ENCODE measurements at regions not wholly inside any gene's neighbourhood (a gene's known extent, or its start where the extent isn't known, plus 50 kb on each side); places are given as distances from the start of the nearest gene placed in this dataset.
"Not testable (repeated sequence)": the region's sequence is repeated elsewhere in the genome, so short reads cannot be mapped to it uniquely, and the experiment has no call there.

GRCh38 chr7:125358551-125359167 lies 429.0 kb upstream of the POT1 start:
- Mint-ChIP-seq H3K36me3 (no peaks in the 10 kb centered on the region), H3K27me3 (no peaks in the 10 kb centered on the region), H3K9me3 (peaks cover 0 to 4% (median 0%) of the 10 kb centered on the region in 7 donors), H3K4me3 (no peak overlapping the region), H3K4me1 (no peaks in the 10 kb centered on the region), H3K27ac (no peak overlapping the region)
- ATAC-seq (ENCODE audit: low read depth in 2 of 2) (no peak), DNase-seq (no peak)

- DNase-seq (no peak), ATAC-seq (ENCODE audit: low read depth in 2 of 2) (no peak)
- H3K4me1 Mint-ChIP-seq: no peaks in the 10 kb centered on the region
- H3K27ac Mint-ChIP-seq: no peak overlapping the region
- peaks cover 0 to 4% (median 0%) of the 10 kb centered on the region in 7 donors for H3K9me3 Mint-ChIP-seq
- no peak overlapping the region for H3K4me3 Mint-ChIP-seq
- no peaks in the 10 kb centered on the region for H3K27me3 Mint-ChIP-seq
- H3K36me3 Mint-ChIP-seq: no peaks in the 10 kb centered on the region
These were observed 428.2 kb upstream of the POT1 start for GRCh38 chr7:125357676-125358455.

- ATAC-seq (ENCODE audit: low read depth in 2 of 2) (peak in 1 of 2 donors; percentile 75), DNase-seq (no peak)
- Mint-ChIP-seq H3K27ac (peak overlapping the region in 1 of 6 donors; percentile 8), H3K4me3 (no peak overlapping the region), H3K27me3 (no peaks in the 10 kb centered on the region), H3K9me3 (peaks cover 0 to 4% (median 0%) of the 10 kb centered on the region in 7 donors), H3K36me3 (no peaks in the 10 kb centered on the region), H3K4me1 (peaks cover 0 to 4% (median 0%) of the 10 kb centered on the region in 3 donors)
These were observed 426.3 kb upstream of the POT1 start for GRCh38 chr7:125355899-125356298.

DNA sequence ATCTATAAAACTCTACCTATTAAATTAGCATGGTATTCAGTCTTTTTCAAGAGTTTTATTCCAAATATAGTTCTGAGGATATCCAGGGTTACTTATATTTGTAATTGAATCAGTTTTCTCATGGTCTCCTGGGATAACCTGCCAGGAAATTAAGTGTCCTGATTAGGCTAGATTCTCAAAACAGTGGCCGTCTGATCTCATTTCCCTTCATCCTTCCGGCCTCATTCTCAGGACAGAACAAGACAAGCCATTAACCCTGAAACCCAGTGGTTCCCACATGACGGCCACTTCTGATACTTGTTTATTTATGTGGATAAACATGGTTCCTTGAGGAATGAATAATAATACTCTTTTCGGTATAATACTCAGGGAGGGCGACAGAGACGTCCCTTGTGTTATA lies 417.6 kb upstream of the POT1 start:
- Mint-ChIP-seq H3K27me3 (no peaks in the 10 kb centered on the region), H3K9me3 (peaks cover 0 to 2% (median 0%) of the 10 kb centered on the region in 7 donors), H3K4me1 (peaks cover 0 to 4% (median 0%) of the 10 kb centered on the region in 3 donors), H3K27ac (no peak overlapping the region), H3K4me3 (no peak overlapping the region), H3K36me3 (no peaks in the 10 kb centered on the region)
- ATAC-seq (ENCODE audit: low read depth in 2 of 2) (no peak), DNase-seq (no peak)

DNA sequence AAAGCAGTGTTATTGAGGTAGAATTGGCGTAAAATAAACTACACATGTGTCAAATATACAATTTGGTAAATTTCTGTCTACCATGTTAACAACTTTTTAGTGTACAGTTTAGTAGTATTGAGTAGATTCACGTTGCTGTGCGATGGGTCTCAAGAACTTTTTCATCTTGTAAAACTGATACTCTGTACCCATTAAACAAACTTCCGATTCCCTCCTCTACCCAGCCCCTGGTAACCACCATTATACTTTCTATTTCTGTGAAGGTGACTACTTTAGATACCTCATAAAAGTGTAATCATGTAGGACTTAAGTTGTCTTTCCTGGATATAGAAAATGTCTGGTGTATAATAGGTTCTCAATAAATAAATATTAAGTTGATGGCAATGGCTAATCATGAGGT lies 408.5 kb upstream of the POT1 start:
- ATAC-seq (ENCODE audit: low read depth in 2 of 2): no peak
- Mint-ChIP-seq H3K9me3 (peaks cover 0 to 8% (median 4%) of the 10 kb centered on the region in 7 donors), H3K4me1 (no peaks in the 10 kb centered on the region), H3K27me3 (no peaks in the 10 kb centered on the region), H3K27ac (no peak overlapping the region), H3K4me3 (no peak overlapping the region), H3K36me3 (no peaks in the 10 kb centered on the region)
- no peak for DNase-seq

GRCh38 chr7:125336326-125336725 lies 406.7 kb upstream of the POT1 start:
- Mint-ChIP-seq H3K4me1 (no peaks in the 10 kb centered on the region), H3K27ac (no peak overlapping the region), H3K4me3 (no peak overlapping the region), H3K9me3 (peaks cover 0 to 8% (median 5%) of the 10 kb centered on the region in 7 donors), H3K36me3 (no peaks in the 10 kb centered on the region), H3K27me3 (no peaks in the 10 kb centered on the region)
- no peak for ATAC-seq (ENCODE audit: low read depth in 2 of 2)
- no peak for DNase-seq

GRCh38 chr7:125326666-125327255 lies 397.1 kb upstream of the POT1 start:
- no peaks in the 10 kb centered on the region for H3K4me1 Mint-ChIP-seq
- ATAC-seq (ENCODE audit: low read depth in 2 of 2) (no peak), DNase-seq (no peak)
- H3K9me3 Mint-ChIP-seq: peaks cover 0 to 16% (median 1%) of the 10 kb centered on the region in 7 donors
- no peaks in the 10 kb centered on the region for H3K27me3 Mint-ChIP-seq
- H3K27ac Mint-ChIP-seq: no peak overlapping the region
- H3K36me3 Mint-ChIP-seq: no peaks in the 10 kb centered on the region
- no peak overlapping the region for H3K4me3 Mint-ChIP-seq

DNA sequence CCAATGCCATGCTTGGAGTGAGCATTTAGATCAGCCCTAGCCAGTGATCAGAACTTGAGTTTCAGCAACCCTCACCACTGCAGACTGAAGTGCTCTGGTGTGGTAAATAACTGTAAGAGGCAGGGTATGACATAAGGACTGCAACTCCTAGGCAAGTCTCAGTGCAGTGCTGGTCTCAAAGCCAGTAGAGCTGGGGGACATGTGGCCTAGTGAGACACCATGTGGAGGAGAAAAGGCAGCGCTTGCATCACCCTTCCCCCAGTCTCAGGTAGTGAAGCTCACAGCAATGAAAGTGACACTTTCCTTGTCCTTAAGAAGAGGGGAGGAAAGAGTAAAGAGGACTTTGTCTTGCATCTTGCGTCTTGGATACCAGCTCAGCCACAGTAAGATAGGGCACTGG lies 386.8 kb upstream of the POT1 start:
- H3K27ac Mint-ChIP-seq: no peak overlapping the region
- H3K36me3 Mint-ChIP-seq: no peaks in the 10 kb centered on the region
- no peak for ATAC-seq (ENCODE audit: low read depth in 2 of 2)
- H3K4me3 Mint-ChIP-seq: no peak overlapping the region
- no peak for DNase-seq
- H3K4me1 Mint-ChIP-seq: no peaks in the 10 kb centered on the region
- no peaks in the 10 kb centered on the region for H3K27me3 Mint-ChIP-seq
- H3K9me3 Mint-ChIP-seq: peaks cover 0 to 22% (median 6%) of the 10 kb centered on the region in 7 donors

DNA sequence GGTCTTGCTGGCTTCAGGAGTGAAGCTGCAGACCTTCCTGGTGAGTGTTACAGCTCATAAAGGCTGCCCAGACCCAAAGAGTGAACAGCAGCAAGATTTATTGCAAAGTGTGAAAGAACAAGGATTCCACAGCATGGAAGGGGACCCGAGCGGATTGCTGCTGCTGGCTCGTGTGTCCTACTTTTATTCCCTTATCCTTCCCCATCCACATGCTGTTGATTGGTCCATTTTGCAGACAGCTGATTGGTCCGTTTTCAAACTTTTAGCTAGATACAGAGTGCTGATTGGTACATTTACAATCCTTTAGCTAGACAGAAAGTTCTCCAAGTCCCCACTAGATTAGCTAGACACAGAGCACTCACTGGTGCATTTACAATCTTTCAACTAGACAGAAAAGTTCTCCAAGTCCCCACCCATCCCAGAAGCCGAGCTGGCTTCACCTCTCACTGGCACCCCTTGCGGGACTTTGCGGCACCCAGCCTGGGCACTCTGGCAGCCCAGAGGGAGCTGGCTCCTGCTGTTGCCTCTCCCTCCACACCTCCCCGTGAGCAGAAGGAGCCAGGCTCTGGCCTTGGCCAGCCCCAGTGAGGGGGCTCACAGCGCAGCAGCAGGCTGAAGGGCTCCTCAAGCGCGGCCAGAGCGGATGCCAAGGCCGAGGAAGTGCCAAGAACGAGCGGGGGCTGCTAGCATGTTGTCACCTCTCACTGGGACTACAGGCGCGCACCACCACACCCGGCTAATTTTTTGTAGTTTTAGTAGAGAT lies 369.6 kb upstream of the POT1 start:
- Mint-ChIP-seq H3K4me3 (no peak overlapping the region), H3K4me1 (no peaks in the 10 kb centered on the region), H3K36me3 (no peaks in the 10 kb centered on the region), H3K27me3 (no peaks in the 10 kb centered on the region), H3K27ac (peak overlapping the region in 1 of 6 donors; percentile 52), H3K9me3 (peaks cover 3 to 6% (median 4%) of the 10 kb centered on the region in 7 donors)
- DNase-seq (no peak), ATAC-seq (ENCODE audit: low read depth in 2 of 2) (no peak)

DNA sequence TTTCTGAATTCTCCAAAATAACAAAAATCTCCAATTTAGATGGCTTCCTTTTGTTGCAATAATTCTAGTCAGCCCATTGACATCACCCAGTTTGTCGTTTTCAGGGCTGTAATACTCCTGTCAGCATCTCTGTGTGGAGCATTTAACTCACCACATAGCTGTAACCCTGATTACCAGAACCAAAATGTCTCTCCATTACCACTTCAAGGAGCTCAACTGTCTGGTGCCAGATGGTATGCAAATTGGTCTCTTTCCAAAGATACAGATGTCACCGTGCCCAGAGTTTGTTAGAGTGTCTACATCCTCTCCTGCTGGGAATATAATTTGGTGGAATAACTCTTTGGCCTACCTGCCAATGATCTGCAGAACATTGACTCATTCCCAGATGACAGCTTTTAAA lies 350.3 kb upstream of the POT1 start:
- H3K9me3 Mint-ChIP-seq: peaks cover 0 to 13% (median 3%) of the 10 kb centered on the region in 7 donors
- H3K4me3 Mint-ChIP-seq: no peak overlapping the region
- ATAC-seq (ENCODE audit: low read depth in 2 of 2) (no peak), DNase-seq (no peak)
- H3K4me1 Mint-ChIP-seq: no peaks in the 10 kb centered on the region
- H3K36me3 Mint-ChIP-seq: no peaks in the 10 kb centered on the region
- no peaks in the 10 kb centered on the region for H3K27me3 Mint-ChIP-seq
- H3K27ac Mint-ChIP-seq: no peak overlapping the region

DNA sequence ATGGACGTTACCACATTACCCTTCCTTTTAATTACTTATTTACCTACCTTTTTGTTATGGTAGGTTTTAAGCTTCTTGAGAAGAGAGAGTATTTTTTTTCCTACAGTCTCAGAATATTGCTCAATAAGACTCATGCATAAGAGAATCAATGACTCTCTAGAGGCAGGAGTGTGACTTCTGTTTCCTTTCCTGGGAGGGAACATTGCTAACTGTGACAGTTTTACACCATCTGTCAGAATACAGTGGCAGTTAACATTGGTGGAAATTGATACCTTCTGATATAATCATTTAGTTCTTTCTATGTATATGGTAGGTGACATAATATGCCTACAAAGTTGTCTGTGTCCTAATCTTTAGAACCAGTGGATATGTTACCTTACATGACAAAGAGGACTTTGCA lies 348.7 kb upstream of the POT1 start:
- H3K27ac Mint-ChIP-seq: no peak overlapping the region
- no peaks in the 10 kb centered on the region for H3K4me1 Mint-ChIP-seq
- no peak for ATAC-seq (ENCODE audit: low read depth in 2 of 2)

DNA sequence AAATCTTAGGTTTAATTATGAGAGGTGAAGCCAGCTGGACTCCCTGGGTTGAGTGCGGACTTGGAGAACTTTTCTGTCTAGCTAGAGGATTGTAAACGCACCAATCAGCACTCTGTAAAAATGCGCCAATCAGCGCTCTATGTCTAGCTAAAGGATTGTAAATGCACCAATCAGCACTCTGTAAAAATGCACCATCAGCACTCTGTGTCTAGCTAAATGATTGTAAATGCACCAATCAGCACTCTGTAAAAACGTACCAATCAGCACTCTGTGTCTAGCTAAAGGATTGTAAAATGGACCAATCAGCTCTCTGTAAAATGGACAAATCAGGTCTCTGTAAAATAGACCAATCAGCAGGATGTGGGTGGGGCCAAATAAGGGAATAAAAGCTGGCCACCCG lies 345.1 kb upstream of the POT1 start:
- DNase-seq; H3K4me1 Mint-ChIP-seq; H3K4me3 Mint-ChIP-seq; ATAC-seq (ENCODE audit: low read depth in 2 of 2); H3K36me3 Mint-ChIP-seq; H3K27ac Mint-ChIP-seq; H3K27me3 Mint-ChIP-seq: not testable (repeated sequence)
- H3K9me3 Mint-ChIP-seq: peaks cover 0 to 20% (median 10%) of the 10 kb centered on the region in 7 donors

More for the DNA sequence above, 348.7 kb upstream of the POT1 start:
- DNase-seq: no peak
- H3K36me3 Mint-ChIP-seq: no peaks in the 10 kb centered on the region
- H3K27me3 Mint-ChIP-seq: no peaks in the 10 kb centered on the region
- no peak overlapping the region for H3K4me3 Mint-ChIP-seq
- peaks cover 0 to 20% (median 10%) of the 10 kb centered on the region in 7 donors for H3K9me3 Mint-ChIP-seq

- not testable (repeated sequence) for H3K4me3 Mint-ChIP-seq; ATAC-seq (ENCODE audit: low read depth in 2 of 2); H3K27ac Mint-ChIP-seq; H3K27me3 Mint-ChIP-seq; H3K4me1 Mint-ChIP-seq; DNase-seq; H3K36me3 Mint-ChIP-seq
- H3K9me3 Mint-ChIP-seq: peaks cover 0 to 18% (median 10%) of the 10 kb centered on the region in 7 donors
These were observed 334.7 kb upstream of the POT1 start for GRCh38 chr7:125264174-125264856.

Data from naive B cell (primary cell).